GM19238 (cell line): ENCODE measurements at regions not wholly inside any gene's neighbourhood (a gene's known extent, or its start where the extent isn't known, plus 50 kb on each side); places are given as distances from the start of the nearest gene placed in this dataset.
"Not testable (repeated sequence)": the region's sequence is repeated elsewhere in the genome, so short reads cannot be mapped to it uniquely, and the experiment has no call there.

Source experiments
- DNase-seq: peaks from one replicate; pipeline ENCODE4 v3.0.0; 2011; ENCODE audit warnings: low spot score; ENCODE audit not compliant: insufficient read length

DNA sequence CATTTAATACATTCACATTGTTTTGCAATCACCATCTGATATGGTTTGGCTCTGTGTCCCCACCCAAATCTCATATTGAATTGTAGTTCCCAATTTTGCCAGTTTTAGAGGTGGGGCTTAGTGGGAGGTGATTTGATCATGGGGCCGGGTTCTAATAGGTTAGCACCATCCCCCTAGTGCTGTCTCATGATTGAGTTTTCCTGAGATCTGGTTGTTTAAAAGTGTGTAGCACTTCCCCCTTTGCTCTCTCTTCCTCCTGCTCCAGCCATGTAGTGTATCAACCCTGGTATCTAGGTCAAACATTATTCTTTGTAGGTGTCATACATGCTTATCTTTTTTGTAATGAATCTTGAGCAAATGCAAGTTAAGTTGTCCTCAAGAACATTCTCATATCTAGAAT lies 83.3 kb upstream of the KIT start:
- no peak for DNase-seq

DNA sequence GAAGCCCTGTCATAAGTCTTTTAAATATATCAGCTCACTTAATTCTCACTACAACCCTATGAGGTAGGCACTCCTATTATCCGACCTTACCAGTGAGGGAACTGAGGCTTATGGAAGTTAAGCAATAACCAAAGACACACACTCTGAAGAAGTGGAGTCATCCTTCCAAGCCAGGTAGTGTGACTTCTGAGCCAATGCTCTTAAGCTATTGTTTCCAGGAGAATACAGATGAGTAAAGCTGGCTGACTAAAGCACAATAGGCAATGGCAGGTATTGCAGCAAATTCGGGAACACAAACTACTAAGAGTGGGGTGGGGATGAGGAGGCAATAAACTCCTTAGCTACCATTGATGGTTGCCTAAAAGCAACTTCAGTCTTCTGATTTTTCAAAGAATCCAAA lies 81.8 kb upstream of the KIT start:
- DNase-seq = no peak

GRCh38 chr4:54581807-54582206 lies 76.0 kb upstream of the KIT start:
- no peak for DNase-seq

DNA sequence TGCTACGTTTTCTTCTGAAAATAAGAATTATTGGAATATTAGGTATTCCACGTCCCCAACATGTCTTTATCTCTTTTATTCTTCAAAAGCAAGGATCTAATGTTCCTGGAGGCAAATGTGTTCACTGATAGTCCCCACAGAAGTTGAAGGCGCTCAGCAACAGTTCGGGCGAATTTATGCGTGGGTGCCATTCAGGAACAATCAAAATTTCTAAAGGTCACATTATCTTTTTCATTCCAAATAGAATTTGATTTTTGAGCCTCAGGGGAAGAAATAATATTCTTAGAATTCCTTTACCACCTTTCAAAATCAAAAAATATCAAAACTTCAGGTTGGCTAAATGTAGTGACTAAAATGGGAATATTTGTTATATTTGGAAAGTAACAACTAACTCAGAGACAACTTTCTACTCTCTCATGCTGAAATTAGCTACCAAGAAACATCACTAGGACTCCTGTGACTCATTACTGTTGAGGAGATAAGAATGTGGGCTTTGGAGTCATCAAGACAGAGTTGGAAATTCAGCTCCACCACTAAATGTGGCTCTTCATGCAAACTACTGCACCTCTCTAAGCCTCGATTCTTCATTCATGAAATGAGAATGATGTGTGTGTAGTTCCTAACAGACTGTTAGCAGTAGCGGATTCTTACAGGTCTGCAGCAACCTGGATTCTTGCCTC lies 72.3 kb upstream of the KIT start:
- DNase-seq = no peak

DNA sequence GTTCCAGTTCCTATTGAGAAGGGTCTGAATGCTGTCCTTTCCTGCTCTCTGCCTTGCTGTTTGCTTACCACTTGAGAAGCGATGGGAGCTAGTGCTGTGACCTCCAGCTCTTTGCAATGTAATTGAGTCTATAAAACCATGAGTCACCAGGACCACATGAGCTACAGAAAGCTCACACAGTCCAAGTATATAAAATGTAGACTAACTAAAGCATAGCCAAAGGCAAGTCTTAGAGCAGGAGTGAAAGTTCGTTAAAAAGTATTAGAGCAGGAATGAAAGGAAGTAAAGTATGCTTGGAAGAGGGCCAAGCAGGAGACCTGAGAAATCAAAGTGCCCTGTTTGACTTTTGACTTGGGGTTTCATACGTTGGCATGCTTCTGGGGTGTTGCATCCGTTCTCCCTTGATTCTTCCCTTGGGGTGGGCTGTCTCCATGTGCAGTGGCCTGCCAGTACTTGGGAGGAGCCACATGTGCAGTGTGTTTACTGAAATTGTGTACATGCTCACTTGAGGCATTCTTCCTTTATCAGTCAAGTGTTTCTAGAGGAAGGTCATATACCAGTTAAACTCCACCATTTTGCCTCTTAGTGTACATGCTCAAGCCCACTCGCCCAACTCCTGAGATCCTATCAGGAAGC lies 71.3 kb upstream of the KIT start:
- no peak for DNase-seq

GRCh38 chr4:54587107-54587891 lies 70.5 kb upstream of the KIT start:
- DNase-seq = no peak

GRCh38 chr4:54588404-54588803 lies 69.4 kb upstream of the KIT start:
- DNase-seq = no peak

DNA sequence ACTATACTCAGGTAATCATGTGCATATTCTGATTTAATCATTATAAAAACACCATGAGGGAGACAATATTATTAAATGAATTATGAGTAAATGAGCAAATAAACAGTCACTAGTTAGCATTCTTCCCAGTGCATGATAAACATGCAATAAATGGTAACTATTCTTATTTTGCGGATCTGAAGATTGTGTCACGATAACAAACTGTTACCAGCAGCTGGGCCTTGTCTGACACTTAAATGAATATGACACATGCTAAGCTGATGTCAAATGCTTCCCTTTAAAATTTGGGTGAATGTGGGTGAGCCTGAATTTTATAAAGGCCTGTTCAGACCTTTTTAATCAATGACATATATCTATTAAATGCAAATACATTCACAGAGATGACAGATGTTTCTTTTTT lies 68.2 kb upstream of the KIT start:
- DNase-seq = no peak

GRCh38 chr4:54593795-54594322 lies 63.9 kb upstream of the KIT start:
- DNase-seq = no peak

GRCh38 chr4:54596201-54596600 lies 61.6 kb upstream of the KIT start:
- DNase-seq = no peak

DNA sequence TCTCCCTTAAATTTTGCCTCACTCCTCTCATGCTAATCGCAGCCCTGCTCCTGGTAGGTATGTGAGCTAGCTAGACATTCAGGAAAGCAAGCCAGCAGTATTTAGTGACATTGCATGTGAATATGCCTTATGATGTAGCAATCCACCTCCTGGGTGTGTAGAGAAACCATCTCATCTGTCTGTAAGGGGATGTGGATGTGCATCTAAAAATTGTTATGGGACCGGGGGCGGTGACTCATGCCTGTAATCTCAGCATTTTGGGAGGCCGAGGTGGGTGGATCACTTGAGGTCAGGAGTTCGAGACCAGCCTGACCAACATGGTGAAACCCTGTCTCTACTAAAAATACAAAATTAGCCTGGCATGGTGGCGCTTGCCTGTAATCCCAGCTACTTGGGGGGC lies 60.1 kb upstream of the KIT start:
- DNase-seq = not testable (repeated sequence)

DNA sequence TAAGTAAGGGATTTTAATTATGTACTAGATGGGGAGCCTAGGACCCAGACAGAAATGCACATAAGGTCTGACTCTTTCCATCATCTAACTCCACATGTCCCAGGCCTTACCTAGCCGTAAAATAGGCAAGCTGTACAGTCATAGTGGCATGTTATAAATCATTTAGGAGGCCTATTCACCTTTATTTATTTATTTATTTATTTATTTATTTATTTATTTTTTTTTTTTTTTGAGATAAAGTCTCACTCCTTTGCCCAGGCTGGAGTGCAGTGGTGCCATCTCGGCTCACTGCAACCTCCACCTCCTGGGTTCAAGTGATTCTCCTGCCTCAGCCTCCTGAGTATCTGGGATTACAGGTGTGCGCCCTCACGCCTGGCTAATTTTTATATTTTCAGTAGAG lies 55.6 kb upstream of the KIT start:
- DNase-seq = not testable (repeated sequence)

GRCh38 chr4:54607067-54607466 lies 50.7 kb upstream of the KIT start:
- DNase-seq = no peak

DNA sequence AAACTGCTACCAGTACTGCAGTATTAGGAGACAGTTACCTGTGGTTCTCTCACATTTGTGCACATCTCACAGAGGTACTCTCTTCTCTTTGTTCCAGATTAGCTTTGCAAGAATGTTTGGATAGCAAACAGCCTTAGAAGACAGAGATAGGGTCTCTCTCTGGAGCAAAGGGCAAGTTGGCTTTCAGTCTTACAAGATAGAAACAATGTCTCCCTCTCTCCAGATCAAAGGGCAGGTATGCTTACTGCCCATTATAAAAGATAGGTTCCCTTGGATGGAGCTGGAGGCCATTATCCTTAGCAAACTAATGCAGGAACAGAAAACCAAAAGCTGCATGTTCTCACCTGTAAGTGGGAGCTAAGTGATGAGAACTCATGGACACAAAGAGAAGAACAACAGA lies 50.2 kb upstream of the KIT start:
- no peak for DNase-seq
